GM23338 (cell line): ENCODE measurements at regions not wholly inside any gene's neighbourhood (a gene's known extent, or its start where the extent isn't known, plus 50 kb on each side); places are given as distances from the start of the nearest gene placed in this dataset.

Source experiments
- ATAC-seq: fragments of 200-7000 bp; cut with Tn5 transposase; 3 replicates; pipeline ENCODE4 v1.9.1; 2020
- DNase-seq: peaks from one replicate; pipeline ENCODE4 v3.0.0-alpha.2; 2015; ENCODE audit warnings: low spot score
- H2AFZ ChIP-seq: fragments of 200-600 bp; sonication (generic); 2 replicates; pipeline ENCODE4 v1.8.0; 2016; ENCODE audit warnings: antibody characterized with exemption, mild to moderate bottlenecking, moderate library complexity
- H3F3A ChIP-seq: fragments of 200-600 bp; sonication (generic); replicated peaks from 2 replicates; pipeline ENCODE4 v1.8.0; 2017; ENCODE audit warnings: antibody characterized with exemption, mixed run types, low read depth
- H3K27ac ChIP-seq: fragments of 200-600 bp; sonication (generic); 2 replicates; pipeline ENCODE4 v1.6.1; 2016; ENCODE audit warnings: low read depth
- H3K27me3 ChIP-seq: fragments of 200-600 bp; sonication (generic); 2 replicates; pipeline ENCODE4 v1.8.0; 2016; ENCODE audit warnings: mild to moderate bottlenecking, mixed run types, moderate library complexity; ENCODE audit not compliant: insufficient read depth
- H3K36me3 ChIP-seq: fragments of 200-600 bp; sonication (generic); 2 replicates; pipeline ENCODE4 v1.8.0; 2016; ENCODE audit warnings: mild to moderate bottlenecking; ENCODE audit not compliant: insufficient read depth
- H3K4me1 ChIP-seq: fragments of 200-600 bp; sonication (generic); 2 replicates; pipeline ENCODE4 v1.8.0; 2016; ENCODE audit warnings: mild to moderate bottlenecking, moderate library complexity; ENCODE audit not compliant: insufficient read depth
- H3K4me2 ChIP-seq: fragments of 200-600 bp; sonication (generic); 2 replicates; pipeline ENCODE4 v1.7.1; 2017; ENCODE audit warnings: mixed run types
- H3K4me3 ChIP-seq: fragments of 200-600 bp; sonication (generic); 2 replicates; pipeline ENCODE4 v1.6.1; 2016; ENCODE audit warnings: mixed run types
- H3K79me2 ChIP-seq: fragments of 200-600 bp; sonication (generic); replicated peaks from 2 replicates; pipeline ENCODE4 v1.8.0; 2017; ENCODE audit warnings: mild to moderate bottlenecking; ENCODE audit not compliant: insufficient read depth
- H3K9me2 ChIP-seq: fragments of 200-600 bp; sonication (generic); 2 replicates; pipeline ENCODE4 v1.8.0; 2017; ENCODE audit not compliant: insufficient read depth
- H4K20me1 ChIP-seq: fragments of 200-600 bp; sonication (generic); replicated peaks from 2 replicates; pipeline ENCODE4 v1.8.0; 2017; ENCODE audit warnings: mild to moderate bottlenecking; ENCODE audit not compliant: insufficient read depth
- H3K27ac Mint-ChIP-seq: 2 replicates; pipeline ENCODE4 v1.8.0; 2020; ENCODE audit warnings: inconsistent platforms, mild to moderate bottlenecking, moderate library complexity, mixed read lengths
- H3K27me3 Mint-ChIP-seq: 3 replicates; pipeline ENCODE4 v1.8.0; 2022; ENCODE audit warnings: low read depth, mild to moderate bottlenecking, moderate library complexity, mixed read lengths, inconsistent platforms; ENCODE audit not compliant: insufficient read depth, poor library complexity
- H3K36me3 Mint-ChIP-seq: 3 replicates; pipeline ENCODE4 v1.8.0; 2021; ENCODE audit warnings: low read depth, mild to moderate bottlenecking, inconsistent platforms, moderate library complexity, mixed read lengths
- H3K4me1 Mint-ChIP-seq: 3 replicates; pipeline ENCODE4 v1.8.0; 2020; ENCODE audit warnings: mild to moderate bottlenecking, inconsistent platforms, mixed read lengths
- H3K4me3 Mint-ChIP-seq: 3 replicates; pipeline ENCODE4 v1.8.0; 2021; ENCODE audit warnings: moderate library complexity, mild to moderate bottlenecking, inconsistent platforms, mixed read lengths
- H3K9me3 Mint-ChIP-seq: 3 replicates; pipeline ENCODE4 v1.8.0; 2020; ENCODE audit warnings: moderate library complexity, mild to moderate bottlenecking, inconsistent platforms, mixed read lengths
- CREB1 ChIP-seq: fragments of 250-450 bp; sonication (Bioruptor Pico); IDR thresholded peaks from 2 replicates; pipeline ENCODE4 v1.5.0; 2020; ENCODE audit warnings: low read depth, mild to moderate bottlenecking, moderate library complexity
- EZH2 ChIP-seq: fragments of 200-600 bp; sonication (generic); IDR thresholded peaks from one replicate; pipeline ENCODE4 v1.8.0; 2017; ENCODE audit warnings: antibody characterized with exemption, mild to moderate bottlenecking, low read depth; ENCODE audit not compliant: unreplicated experiment
- EZH2phosphoT487 ChIP-seq: fragments of 200-600 bp; sonication (generic); IDR thresholded peaks from one replicate; pipeline ENCODE4 v1.8.1; 2018; ENCODE audit warnings: antibody characterized with exemption; ENCODE audit not compliant: unreplicated experiment
- JUNB ChIP-seq: IDR thresholded peaks from one replicate; pipeline ENCODE4 v1.6.1; 2016; ENCODE audit warnings: antibody characterized with exemption; ENCODE audit not compliant: unreplicated experiment
- NANOG ChIP-seq: IDR thresholded peaks from 2 replicates; pipeline ENCODE4 v1.6.1; 2016; ENCODE audit warnings: antibody characterized with exemption, borderline replicate concordance
- POLR2AphosphoS5 ChIP-seq: IDR thresholded peaks from 2 replicates; pipeline ENCODE4 v1.6.1; 2016; ENCODE audit warnings: antibody characterized with exemption, low read depth
- STAT1 ChIP-seq: IDR thresholded peaks from one replicate; pipeline ENCODE4 v1.6.1; 2016; ENCODE audit warnings: antibody characterized with exemption; ENCODE audit not compliant: unreplicated experiment
- ZNF114 ChIP-seq: fragments of 250-450 bp; sonication (Bioruptor Pico); IDR thresholded peaks from 2 replicates; pipeline ENCODE4 v1.5.0; 2020; ENCODE audit warnings: mild to moderate bottlenecking, moderate library complexity
- ZNF331 ChIP-seq: fragments of 250-450 bp; sonication (Bioruptor Pico); IDR thresholded peaks from 2 replicates; pipeline ENCODE4 v1.5.0; 2020; ENCODE audit warnings: low read depth, mild to moderate bottlenecking, moderate library complexity
- TF ChIP-seq, protein P1 (sequence below): IDR thresholded peaks from one replicate; pipeline ENCODE4 v1.6.1; 2018; ENCODE audit warnings: antibody characterized with exemption; ENCODE audit not compliant: unreplicated experiment
- TF ChIP-seq, protein P2 (sequence below): IDR thresholded peaks from 2 replicates; pipeline ENCODE4 v1.6.1; 2016; ENCODE audit warnings: antibody characterized with exemption
- TF ChIP-seq, protein P3 (sequence below), 2 experiments: fragments of 200-600 bp in 1 of 2; sonication (generic) in 1 of 2; conservative IDR thresholded peaks; 2 replicates each; pipeline versions ENCODE4 v1.5.1 to v1.6.1; 2016 to 2017; ENCODE audit warnings: antibody characterized with exemption in 2 of 2, low read depth in 2 of 2, mild to moderate bottlenecking in 2 of 2, moderate library complexity in 1 of 2
- TF ChIP-seq, protein P4 (sequence below): fragments of 250-450 bp; sonication (Bioruptor Pico); IDR thresholded peaks from 2 replicates; pipeline ENCODE4 v1.5.0; 2020; ENCODE audit warnings: mild to moderate bottlenecking, moderate library complexity

DNA sequence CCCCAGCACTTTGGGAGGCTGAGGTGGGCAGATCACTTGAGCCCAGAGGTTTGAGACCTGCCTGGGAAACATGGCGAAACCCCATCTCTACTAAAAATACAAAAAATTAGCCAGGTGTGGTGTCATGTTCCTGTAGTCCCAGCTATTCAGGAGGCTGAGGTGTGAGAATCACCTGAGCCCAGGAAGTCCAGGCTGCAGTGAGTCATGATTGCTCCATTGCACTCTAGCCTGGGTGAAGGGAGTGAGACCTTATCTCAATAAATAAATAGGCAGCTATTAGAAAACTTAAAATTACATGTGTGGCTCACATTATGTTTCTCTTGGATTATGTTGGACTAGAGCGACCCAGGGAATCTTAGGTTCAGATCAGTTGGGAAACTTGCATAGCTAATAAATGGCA is 69.7 kb downstream of the RPLP1 start:
- H3K79me2 ChIP-seq, result no peaks in the 10 kb centered on the region
- H3K4me2 ChIP-seq, result no peak overlapping the region
- Mint-ChIP-seq H3K27ac (no peak overlapping the region), H3K4me3 (no peak overlapping the region), H3K36me3 (no peaks in the 10 kb centered on the region), H3K27me3 (peaks cover 3% of the 10 kb centered on the region), H3K4me1 (peaks cover 13% of the 10 kb centered on the region), H3K9me3 (no peaks in the 10 kb centered on the region; the same call in 2 of the 3 replicates)
- ATAC-seq (no peak), DNase-seq (no peak)
- H3K9me2 ChIP-seq, result no peaks in the 10 kb centered on the region
- no peaks in the 10 kb centered on the region for H3F3A ChIP-seq
- no peak overlapping the region for H3K4me3 ChIP-seq
- H2AFZ ChIP-seq, result no peak overlapping the region
- H3K27me3 ChIP-seq, result no peaks in the 10 kb centered on the region
- no peaks in the 10 kb centered on the region for H4K20me1 ChIP-seq
- H3K36me3 ChIP-seq, result no peaks in the 10 kb centered on the region
- H3K27ac ChIP-seq, result no peak overlapping the region
- TF ChIP-seq POLR2AphosphoS5 (no peak), EZH2phosphoT487 (no peak), EZH2 (no peak), JUNB (no peak), ZNF114 (CRISPR knock-in tag) (no peak), NANOG (no peak), ZNF331 (CRISPR knock-in tag) (no peak), CREB1 (CRISPR knock-in tag) (no peak), STAT1 (no peak)
- TF ChIP-seq, protein P1, sequence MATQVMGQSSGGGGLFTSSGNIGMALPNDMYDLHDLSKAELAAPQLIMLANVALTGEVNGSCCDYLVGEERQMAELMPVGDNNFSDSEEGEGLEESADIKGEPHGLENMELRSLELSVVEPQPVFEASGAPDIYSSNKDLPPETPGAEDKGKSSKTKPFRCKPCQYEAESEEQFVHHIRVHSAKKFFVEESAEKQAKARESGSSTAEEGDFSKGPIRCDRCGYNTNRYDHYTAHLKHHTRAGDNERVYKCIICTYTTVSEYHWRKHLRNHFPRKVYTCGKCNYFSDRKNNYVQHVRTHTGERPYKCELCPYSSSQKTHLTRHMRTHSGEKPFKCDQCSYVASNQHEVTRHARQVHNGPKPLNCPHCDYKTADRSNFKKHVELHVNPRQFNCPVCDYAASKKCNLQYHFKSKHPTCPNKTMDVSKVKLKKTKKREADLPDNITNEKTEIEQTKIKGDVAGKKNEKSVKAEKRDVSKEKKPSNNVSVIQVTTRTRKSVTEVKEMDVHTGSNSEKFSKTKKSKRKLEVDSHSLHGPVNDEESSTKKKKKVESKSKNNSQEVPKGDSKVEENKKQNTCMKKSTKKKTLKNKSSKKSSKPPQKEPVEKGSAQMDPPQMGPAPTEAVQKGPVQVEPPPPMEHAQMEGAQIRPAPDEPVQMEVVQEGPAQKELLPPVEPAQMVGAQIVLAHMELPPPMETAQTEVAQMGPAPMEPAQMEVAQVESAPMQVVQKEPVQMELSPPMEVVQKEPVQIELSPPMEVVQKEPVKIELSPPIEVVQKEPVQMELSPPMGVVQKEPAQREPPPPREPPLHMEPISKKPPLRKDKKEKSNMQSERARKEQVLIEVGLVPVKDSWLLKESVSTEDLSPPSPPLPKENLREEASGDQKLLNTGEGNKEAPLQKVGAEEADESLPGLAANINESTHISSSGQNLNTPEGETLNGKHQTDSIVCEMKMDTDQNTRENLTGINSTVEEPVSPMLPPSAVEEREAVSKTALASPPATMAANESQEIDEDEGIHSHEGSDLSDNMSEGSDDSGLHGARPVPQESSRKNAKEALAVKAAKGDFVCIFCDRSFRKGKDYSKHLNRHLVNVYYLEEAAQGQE, result no peak
- TF ChIP-seq, protein P2, sequence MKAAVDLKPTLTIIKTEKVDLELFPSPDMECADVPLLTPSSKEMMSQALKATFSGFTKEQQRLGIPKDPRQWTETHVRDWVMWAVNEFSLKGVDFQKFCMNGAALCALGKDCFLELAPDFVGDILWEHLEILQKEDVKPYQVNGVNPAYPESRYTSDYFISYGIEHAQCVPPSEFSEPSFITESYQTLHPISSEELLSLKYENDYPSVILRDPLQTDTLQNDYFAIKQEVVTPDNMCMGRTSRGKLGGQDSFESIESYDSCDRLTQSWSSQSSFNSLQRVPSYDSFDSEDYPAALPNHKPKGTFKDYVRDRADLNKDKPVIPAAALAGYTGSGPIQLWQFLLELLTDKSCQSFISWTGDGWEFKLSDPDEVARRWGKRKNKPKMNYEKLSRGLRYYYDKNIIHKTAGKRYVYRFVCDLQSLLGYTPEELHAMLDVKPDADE, result no peak
- TF ChIP-seq, protein P3, sequence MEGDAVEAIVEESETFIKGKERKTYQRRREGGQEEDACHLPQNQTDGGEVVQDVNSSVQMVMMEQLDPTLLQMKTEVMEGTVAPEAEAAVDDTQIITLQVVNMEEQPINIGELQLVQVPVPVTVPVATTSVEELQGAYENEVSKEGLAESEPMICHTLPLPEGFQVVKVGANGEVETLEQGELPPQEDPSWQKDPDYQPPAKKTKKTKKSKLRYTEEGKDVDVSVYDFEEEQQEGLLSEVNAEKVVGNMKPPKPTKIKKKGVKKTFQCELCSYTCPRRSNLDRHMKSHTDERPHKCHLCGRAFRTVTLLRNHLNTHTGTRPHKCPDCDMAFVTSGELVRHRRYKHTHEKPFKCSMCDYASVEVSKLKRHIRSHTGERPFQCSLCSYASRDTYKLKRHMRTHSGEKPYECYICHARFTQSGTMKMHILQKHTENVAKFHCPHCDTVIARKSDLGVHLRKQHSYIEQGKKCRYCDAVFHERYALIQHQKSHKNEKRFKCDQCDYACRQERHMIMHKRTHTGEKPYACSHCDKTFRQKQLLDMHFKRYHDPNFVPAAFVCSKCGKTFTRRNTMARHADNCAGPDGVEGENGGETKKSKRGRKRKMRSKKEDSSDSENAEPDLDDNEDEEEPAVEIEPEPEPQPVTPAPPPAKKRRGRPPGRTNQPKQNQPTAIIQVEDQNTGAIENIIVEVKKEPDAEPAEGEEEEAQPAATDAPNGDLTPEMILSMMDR (conservative IDR thresholded peaks at IDR 0.05; ENCODE audit: low read depth in 2 of 2), result no peak
- TF ChIP-seq, protein P4, sequence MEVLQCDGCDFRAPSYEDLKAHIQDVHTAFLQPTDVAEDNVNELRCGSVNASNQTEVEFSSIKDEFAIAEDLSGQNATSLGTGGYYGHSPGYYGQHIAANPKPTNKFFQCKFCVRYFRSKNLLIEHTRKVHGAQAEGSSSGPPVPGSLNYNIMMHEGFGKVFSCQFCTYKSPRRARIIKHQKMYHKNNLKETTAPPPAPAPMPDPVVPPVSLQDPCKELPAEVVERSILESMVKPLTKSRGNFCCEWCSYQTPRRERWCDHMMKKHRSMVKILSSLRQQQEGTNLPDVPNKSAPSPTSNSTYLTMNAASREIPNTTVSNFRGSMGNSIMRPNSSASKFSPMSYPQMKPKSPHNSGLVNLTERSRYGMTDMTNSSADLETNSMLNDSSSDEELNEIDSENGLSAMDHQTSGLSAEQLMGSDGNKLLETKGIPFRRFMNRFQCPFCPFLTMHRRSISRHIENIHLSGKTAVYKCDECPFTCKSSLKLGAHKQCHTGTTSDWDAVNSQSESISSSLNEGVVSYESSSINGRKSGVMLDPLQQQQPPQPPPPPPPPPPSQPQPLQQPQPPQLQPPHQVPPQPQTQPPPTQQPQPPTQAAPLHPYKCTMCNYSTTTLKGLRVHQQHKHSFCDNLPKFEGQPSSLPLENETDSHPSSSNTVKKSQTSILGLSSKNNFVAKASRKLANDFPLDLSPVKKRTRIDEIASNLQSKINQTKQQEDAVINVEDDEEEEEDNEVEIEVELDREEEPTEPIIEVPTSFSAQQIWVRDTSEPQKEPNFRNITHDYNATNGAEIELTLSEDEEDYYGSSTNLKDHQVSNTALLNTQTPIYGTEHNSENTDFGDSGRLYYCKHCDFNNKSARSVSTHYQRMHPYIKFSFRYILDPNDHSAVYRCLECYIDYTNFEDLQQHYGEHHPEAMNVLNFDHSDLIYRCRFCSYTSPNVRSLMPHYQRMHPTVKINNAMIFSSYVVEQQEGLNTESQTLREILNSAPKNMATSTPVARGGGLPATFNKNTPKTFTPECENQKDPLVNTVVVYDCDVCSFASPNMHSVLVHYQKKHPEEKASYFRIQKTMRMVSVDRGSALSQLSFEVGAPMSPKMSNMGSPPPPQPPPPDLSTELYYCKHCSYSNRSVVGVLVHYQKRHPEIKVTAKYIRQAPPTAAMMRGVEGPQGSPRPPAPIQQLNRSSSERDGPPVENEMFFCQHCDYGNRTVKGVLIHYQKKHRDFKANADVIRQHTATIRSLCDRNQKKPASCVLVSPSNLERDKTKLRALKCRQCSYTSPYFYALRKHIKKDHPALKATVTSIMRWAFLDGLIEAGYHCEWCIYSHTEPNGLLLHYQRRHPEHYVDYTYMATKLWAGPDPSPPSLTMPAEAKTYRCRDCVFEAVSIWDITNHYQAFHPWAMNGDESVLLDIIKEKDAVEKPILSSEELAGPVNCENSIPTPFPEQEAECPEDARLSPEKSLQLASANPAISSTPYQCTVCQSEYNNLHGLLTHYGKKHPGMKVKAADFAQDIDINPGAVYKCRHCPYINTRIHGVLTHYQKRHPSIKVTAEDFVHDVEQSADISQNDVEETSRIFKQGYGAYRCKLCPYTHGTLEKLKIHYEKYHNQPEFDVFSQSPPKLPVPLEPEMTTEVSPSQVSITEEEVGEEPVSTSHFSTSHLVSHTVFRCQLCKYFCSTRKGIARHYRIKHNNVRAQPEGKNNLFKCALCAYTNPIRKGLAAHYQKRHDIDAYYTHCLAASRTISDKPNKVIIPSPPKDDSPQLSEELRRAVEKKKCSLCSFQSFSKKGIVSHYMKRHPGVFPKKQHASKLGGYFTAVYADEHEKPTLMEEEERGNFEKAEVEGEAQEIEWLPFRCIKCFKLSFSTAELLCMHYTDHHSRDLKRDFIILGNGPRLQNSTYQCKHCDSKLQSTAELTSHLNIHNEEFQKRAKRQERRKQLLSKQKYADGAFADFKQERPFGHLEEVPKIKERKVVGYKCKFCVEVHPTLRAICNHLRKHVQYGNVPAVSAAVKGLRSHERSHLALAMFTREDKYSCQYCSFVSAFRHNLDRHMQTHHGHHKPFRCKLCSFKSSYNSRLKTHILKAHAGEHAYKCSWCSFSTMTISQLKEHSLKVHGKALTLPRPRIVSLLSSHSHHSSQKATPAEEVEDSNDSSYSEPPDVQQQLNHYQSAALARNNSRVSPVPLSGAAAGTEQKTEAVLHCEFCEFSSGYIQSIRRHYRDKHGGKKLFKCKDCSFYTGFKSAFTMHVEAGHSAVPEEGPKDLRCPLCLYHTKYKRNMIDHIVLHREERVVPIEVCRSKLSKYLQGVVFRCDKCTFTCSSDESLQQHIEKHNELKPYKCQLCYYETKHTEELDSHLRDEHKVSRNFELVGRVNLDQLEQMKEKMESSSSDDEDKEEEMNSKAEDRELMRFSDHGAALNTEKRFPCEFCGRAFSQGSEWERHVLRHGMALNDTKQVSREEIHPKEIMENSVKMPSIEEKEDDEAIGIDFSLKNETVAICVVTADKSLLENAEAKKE (CRISPR knock-in tag), result no peak
- 0 out of 2 replicates have a peak, but pooled peaks cover 6% of the 10 kb centered on the region for H3K4me1 ChIP-seq
